Uterus (tissue), 3 donors: ENCODE measurements at regions not wholly inside any gene's neighbourhood (a gene's known extent, or its start where the extent isn't known, plus 50 kb on each side); places are given as distances from the start of the nearest gene placed in this dataset.
"Not testable (repeated sequence)": the region's sequence is repeated elsewhere in the genome, so short reads cannot be mapped to it uniquely, and the experiment has no call there.

Experiments
- DNase-seq, 2 donors: peaks; one replicate each; pipeline ENCODE4 v3.0.0-alpha.2; 2019 to 2020
- H3K27ac ChIP-seq, 2 donors: fragments of 200-600 bp; sonication (generic); 1 replicate in 1 of 2; 2 replicates in 1 of 2; pipeline ENCODE4 v1.5.1; 2016 to 2018
- H3K27me3 ChIP-seq, 2 donors: fragments of 200-600 bp; sonication (generic); one replicate each; pipeline ENCODE4 v1.5.1; 2018 to 2019; ENCODE audit warnings: control low read depth in 1 of 2
- H3K36me3 ChIP-seq, 2 donors: fragments of 200-600 bp; sonication (generic); one replicate each; pipeline ENCODE4 v1.5.1; 2019; ENCODE audit warnings: control low read depth in 1 of 2
- H3K4me1 ChIP-seq, 2 donors: fragments of 200-600 bp; sonication (generic); one replicate each; pipeline ENCODE4 v1.5.1; 2018 to 2019; ENCODE audit warnings: control low read depth in 1 of 2
- H3K4me3 ChIP-seq, 2 donors: fragments of 200-600 bp; sonication (generic); 1 replicate in 1 of 2; 2 replicates in 1 of 2; pipeline ENCODE4 v1.5.1; 2018 to 2019; ENCODE audit warnings: mild to moderate bottlenecking in 1 of 2
- H3K9me3 ChIP-seq, 2 donors: fragments of 200-600 bp; sonication (generic); one replicate each; pipeline ENCODE4 v1.5.1; 2019; ENCODE audit warnings: control low read depth in 1 of 2
- CTCF ChIP-seq, 4 experiments: fragments of 200-600 bp in 2 of 4; fragments of 450-650 bp in 2 of 4; sonication (generic) in 2 of 4; IDR thresholded peaks; one replicate each; pipeline ENCODE4 v1.5.1; 2016 to 2019; ENCODE audit warnings: antibody characterized with exemption in 4 of 4, mild to moderate bottlenecking in 2 of 4, moderate library complexity in 1 of 4
- POLR2A ChIP-seq, 2 donors: fragments of 450-650 bp; IDR thresholded peaks; one replicate each; pipeline ENCODE4 v1.6.1; 2016; ENCODE audit warnings: antibody characterized with exemption in 2 of 2, mild to moderate bottlenecking in 1 of 2, moderate library complexity in 1 of 2
- intact Hi-C: fragments of 100-400 bp; cut with DNase I; formaldehyde crosslinking; loops from one replicate; pipeline ENCODE4 v1.15.1; 2023; ENCODE audit warnings: low total_unique reads
- donor health status: DM: yes; HTN: yes; CAD: no.

GRCh38 chr11:116325247-116325646, 447.5 kb downstream of the BUD13 start:
- intact Hi-C loops = no loop called here
- no peak overlapping the region for H3K4me3 ChIP-seq
- no peak for TF ChIP-seq CTCF (IDR thresholded peaks at IDR 0.05)
- no peak for TF ChIP-seq POLR2A (IDR thresholded peaks at IDR 0.05)
- H3K9me3 ChIP-seq = peaks cover 0 to 3% of the 10 kb centered on the region in 2 donors
- no peaks in the 10 kb centered on the region for H3K27me3 ChIP-seq
- no peaks in the 10 kb centered on the region for H3K36me3 ChIP-seq
- DNase-seq = no peak
- H3K27ac ChIP-seq = no peak overlapping the region
- no peaks in the 10 kb centered on the region for H3K4me1 ChIP-seq

GRCh38 chr11:116324077-116324476, 448.7 kb downstream of the BUD13 start:
- H3K36me3 ChIP-seq, H3K4me1 ChIP-seq, H3K27ac ChIP-seq, intact Hi-C loops, H3K27me3 ChIP-seq, H3K9me3 ChIP-seq, H3K4me3 ChIP-seq, DNase-seq: not testable (repeated sequence)

GRCh38 chr11:116317212-116317611, 455.6 kb downstream of the BUD13 start:
- Histone ChIP-seq H3K9me3 (peaks cover 0 to 7% of the 10 kb centered on the region in 2 donors), H3K4me3 (no peak overlapping the region), H3K27me3 (no peaks in the 10 kb centered on the region), H3K36me3 (peaks cover 0 to 2% of the 10 kb centered on the region in 2 donors), H3K4me1 (peaks cover 0 to 5% of the 10 kb centered on the region in 2 donors), H3K27ac (no peak overlapping the region)
- intact Hi-C loops = no loop called here
- DNase-seq = no peak
- no peak for TF ChIP-seq CTCF (IDR thresholded peaks at IDR 0.05)
- no peak for TF ChIP-seq POLR2A (IDR thresholded peaks at IDR 0.05)

DNA sequence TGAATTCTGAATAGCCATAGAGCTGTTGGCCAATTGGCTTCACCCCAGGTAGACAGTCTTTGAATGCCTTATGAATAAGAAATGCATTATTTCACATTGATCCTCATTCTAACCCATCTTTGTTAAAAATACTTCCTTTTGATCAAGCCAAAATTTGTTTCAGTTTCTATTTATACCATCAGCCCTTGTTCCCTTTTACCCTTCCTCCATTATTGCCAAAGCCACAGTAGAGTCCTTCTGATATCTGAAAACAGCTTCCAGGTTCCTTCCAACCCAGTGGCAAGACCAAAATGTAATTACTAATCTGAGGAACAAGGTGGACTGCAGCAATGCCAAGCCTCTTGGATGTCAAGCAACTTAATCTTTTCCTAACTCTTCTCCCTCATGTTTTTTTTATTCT, 458.8 kb downstream of the BUD13 start:
- Histone ChIP-seq H3K27me3 (no peaks in the 10 kb centered on the region), H3K36me3 (no peaks in the 10 kb centered on the region), H3K4me3 (no peak overlapping the region), H3K27ac (no peak overlapping the region), H3K4me1 (peaks cover 0 to 5% of the 10 kb centered on the region in 2 donors), H3K9me3 (no peaks in the 10 kb centered on the region)
- no peak for DNase-seq
- intact Hi-C loops = no loop called here
- no peak for TF ChIP-seq CTCF (IDR thresholded peaks at IDR 0.05)
- TF ChIP-seq POLR2A (IDR thresholded peaks at IDR 0.05) = no peak

DNA sequence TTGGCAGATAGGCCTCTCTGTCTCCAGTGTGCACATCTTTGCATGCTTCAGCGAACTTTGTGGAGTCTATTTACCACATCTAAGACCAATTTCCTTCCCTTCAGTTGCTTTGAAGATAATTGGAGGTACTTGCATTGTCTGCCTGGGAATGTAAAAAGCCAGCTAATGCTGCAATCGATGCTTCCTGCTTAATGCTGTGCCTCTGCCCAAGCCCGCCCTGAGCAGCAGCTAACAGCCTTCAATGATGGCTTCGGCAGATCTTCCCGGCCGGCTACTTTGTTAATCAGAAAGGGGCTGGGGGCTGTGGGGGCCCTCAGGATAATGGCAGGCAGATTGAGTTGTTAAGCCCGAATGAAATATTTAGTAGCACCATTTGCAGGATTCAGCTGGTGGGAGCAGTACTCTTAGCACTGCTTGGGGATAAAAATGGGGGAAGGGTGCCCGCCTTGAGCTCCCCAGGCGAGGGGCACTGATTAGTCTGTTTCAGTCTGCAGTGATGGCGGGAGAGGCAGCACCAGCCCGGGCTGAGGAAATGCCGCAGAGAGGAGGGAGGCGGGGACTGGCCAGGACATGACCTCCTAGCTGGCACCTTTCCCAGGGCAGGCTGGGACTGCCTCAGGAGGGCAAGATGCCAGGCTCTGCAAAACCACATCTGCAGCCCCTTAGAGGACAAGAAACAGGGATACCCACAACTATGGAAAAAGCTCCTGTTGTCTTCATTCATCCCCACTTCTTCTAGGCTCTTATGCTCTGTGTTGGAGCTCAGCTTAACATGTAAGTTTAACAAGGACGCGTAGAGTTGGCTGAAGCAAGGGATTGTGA, 460.0 kb downstream of the BUD13 start:
- TF ChIP-seq CTCF (IDR thresholded peaks at IDR 0.05) (no peak), POLR2A (IDR thresholded peaks at IDR 0.05) (no peak)
- no peak overlapping the region for H3K27ac ChIP-seq
- intact Hi-C loops = no loop called here

More for the DNA sequence above, 460.0 kb downstream of the BUD13 start:
- DNase-seq = peak; percentile 58 to 63
- Histone ChIP-seq H3K9me3 (no peaks in the 10 kb centered on the region), H3K4me1 (peaks cover 0 to 5% of the 10 kb centered on the region in 2 donors), H3K27me3 (no peaks in the 10 kb centered on the region), H3K36me3 (no peaks in the 10 kb centered on the region), H3K4me3 (no peak overlapping the region)
